H9 (cell line): ENCODE measurements at regions not wholly inside any gene's neighbourhood (a gene's known extent, or its start where the extent isn't known, plus 50 kb on each side); places are given as distances from the start of the nearest gene placed in this dataset.

Source experiments
- DNase-seq: peaks from one replicate; pipeline ENCODE4 v3.0.0-alpha.2; 2017
- H2AFZ ChIP-seq: one replicate; pipeline ENCODE4 v1.6.1; 2013; ENCODE audit warnings: mild to moderate bottlenecking, low read length, control low read depth, moderate library complexity
- H2AK5ac ChIP-seq: 2 replicates; pipeline ENCODE4 v1.6.1; 2013; ENCODE audit warnings: low read length, control low read depth, mixed read lengths; ENCODE audit not compliant: insufficient read length
- H2BK120ac ChIP-seq: one replicate; pipeline ENCODE4 v1.6.1; 2013; ENCODE audit warnings: low read depth, mild to moderate bottlenecking, low read length, control low read depth, inconsistent platforms; ENCODE audit not compliant: poor library complexity, severe bottlenecking
- H2BK12ac ChIP-seq: 2 replicates; pipeline ENCODE4 v1.6.1; 2013; ENCODE audit warnings: low read length, control low read depth, mixed read lengths, low read depth; ENCODE audit not compliant: insufficient read length
- H2BK15ac ChIP-seq: 2 replicates; pipeline ENCODE4 v1.6.1; 2013; ENCODE audit warnings: low read depth, low read length, control low read depth
- H2BK20ac ChIP-seq: one replicate; pipeline ENCODE4 v1.6.1; 2013; ENCODE audit warnings: low read depth, mild to moderate bottlenecking, low read length, control low read depth, inconsistent platforms; ENCODE audit not compliant: poor library complexity, severe bottlenecking
- H2BK5ac ChIP-seq: 2 replicates; pipeline ENCODE4 v1.6.1; 2013; ENCODE audit warnings: low read length, control low read depth, mixed read lengths; ENCODE audit not compliant: insufficient read length
- H3K14ac ChIP-seq: 2 replicates; pipeline ENCODE4 v1.6.1; 2013; ENCODE audit warnings: low read length, control low read depth; ENCODE audit not compliant: insufficient read depth
- H3K18ac ChIP-seq: 2 replicates; pipeline ENCODE4 v1.6.1; 2013; ENCODE audit warnings: low read depth, mild to moderate bottlenecking, mixed read lengths, low read length, control low read depth; ENCODE audit not compliant: insufficient read length
- H3K23ac ChIP-seq: 2 replicates; pipeline ENCODE4 v1.6.1; 2013; ENCODE audit warnings: low read length, control low read depth, mixed read lengths, low read depth; ENCODE audit not compliant: insufficient read length
- H3K23me2 ChIP-seq: 2 replicates; pipeline ENCODE4 v1.6.1; 2013; ENCODE audit warnings: low read depth, mild to moderate bottlenecking, mixed read lengths, low read length, control low read depth; ENCODE audit not compliant: insufficient read length, poor library complexity, severe bottlenecking
- H3K27ac ChIP-seq: 2 replicates; pipeline ENCODE4 v1.5.1; 2013; ENCODE audit warnings: low read length, control low read depth, mixed read lengths, low read depth; ENCODE audit not compliant: insufficient read length
- H3K27me3 ChIP-seq: 2 replicates; pipeline ENCODE4 v1.6.1; 2013; ENCODE audit warnings: low read length, control low read depth, inconsistent platforms; ENCODE audit not compliant: insufficient read depth
- H3K4ac ChIP-seq: 2 replicates; pipeline ENCODE4 v1.6.1; 2013; ENCODE audit warnings: low read depth, mild to moderate bottlenecking, control low read depth, inconsistent platforms, low read length, moderate library complexity
- H3K4me1 ChIP-seq: 2 replicates; pipeline ENCODE4 v1.6.1; 2013; ENCODE audit warnings: low read length, control low read depth, inconsistent platforms; ENCODE audit not compliant: insufficient read depth
- H3K4me2 ChIP-seq: 2 replicates; pipeline ENCODE4 v1.6.1; 2013; ENCODE audit warnings: low read length, control low read depth, mixed read lengths; ENCODE audit not compliant: insufficient read length, insufficient read depth
- H3K56ac ChIP-seq: 2 replicates; pipeline ENCODE4 v1.6.1; 2013; ENCODE audit warnings: low read depth, mild to moderate bottlenecking, mixed read lengths, low read length, control low read depth; ENCODE audit not compliant: insufficient read length
- H3K79me1 ChIP-seq: 2 replicates; pipeline ENCODE4 v1.6.1; 2013; ENCODE audit warnings: low read depth, mild to moderate bottlenecking, moderate library complexity, low read length, control low read depth, inconsistent platforms; ENCODE audit not compliant: insufficient read depth, poor library complexity, severe bottlenecking
- H3K79me2 ChIP-seq: 2 replicates; pipeline ENCODE4 v1.6.1; 2013; ENCODE audit warnings: low read length, control low read depth, inconsistent platforms; ENCODE audit not compliant: insufficient read depth
- H3K9ac ChIP-seq: 2 replicates; pipeline ENCODE4 v1.6.1; 2013; ENCODE audit warnings: low read length, control low read depth, mixed read lengths; ENCODE audit not compliant: insufficient read length; ENCODE audit errors: extremely low read depth
- H3K9me3 ChIP-seq: one replicate; pipeline ENCODE4 v1.6.1; 2013; ENCODE audit warnings: low read depth, low read length, inconsistent platforms; ENCODE audit not compliant: control insufficient read depth
- H3T11ph ChIP-seq: one replicate; pipeline ENCODE4 v1.6.1; 2013; ENCODE audit warnings: mild to moderate bottlenecking, low read length, control low read depth, inconsistent platforms
- H4K20me1 ChIP-seq: one replicate; pipeline ENCODE4 v1.6.1; 2013; ENCODE audit not compliant: control insufficient read depth, insufficient read length, insufficient read depth
- H4K5ac ChIP-seq: 2 replicates; pipeline ENCODE4 v1.6.1; 2013; ENCODE audit warnings: low read depth, mild to moderate bottlenecking, mixed read lengths, low read length, control low read depth; ENCODE audit not compliant: insufficient read length
- H4K8ac ChIP-seq: replicated peaks from 2 replicates; pipeline ENCODE4 v1.6.1; 2013; ENCODE audit warnings: low read length, control low read depth, mixed read lengths, low read depth; ENCODE audit not compliant: insufficient read length
- H4K91ac ChIP-seq: 2 replicates; pipeline ENCODE4 v1.6.1; 2013; ENCODE audit warnings: low read depth, mild to moderate bottlenecking, moderate library complexity, mixed read lengths, low read length, control low read depth; ENCODE audit not compliant: insufficient read length
- H3K27ac Mint-ChIP-seq, 3 experiments: 2 replicates in 2 of 3; 3 replicates in 1 of 3; pipeline ENCODE4 v1.8.0; 2020 to 2021; ENCODE audit warnings: mixed read lengths in 3 of 3, mild to moderate bottlenecking in 1 of 3, moderate library complexity in 1 of 3
- H3K27me3 Mint-ChIP-seq: 2 replicates; pipeline ENCODE4 v1.8.0; 2021; ENCODE audit warnings: low read depth, mild to moderate bottlenecking, moderate library complexity, mixed read lengths
- H3K36me3 Mint-ChIP-seq, 3 experiments: 2 replicates in 2 of 3; 3 replicates in 1 of 3; pipeline ENCODE4 v1.8.0; 2020 to 2021; ENCODE audit warnings: low read depth in 3 of 3, mixed read lengths in 3 of 3; ENCODE audit not compliant: insufficient read depth in 1 of 3
- H3K4me1 Mint-ChIP-seq, 2 experiments: 2 replicates each; pipeline ENCODE4 v1.8.0; 2020; ENCODE audit warnings: mixed read lengths in 2 of 2
- H3K4me3 Mint-ChIP-seq, 2 experiments: 2 replicates in 1 of 2; 3 replicates in 1 of 2; pipeline ENCODE4 v1.8.0; 2020 to 2021; ENCODE audit warnings: mild to moderate bottlenecking in 2 of 2, mixed read lengths in 2 of 2, moderate library complexity in 1 of 2
- H3K9me3 Mint-ChIP-seq, 2 experiments: 2 replicates in 1 of 2; 3 replicates in 1 of 2; pipeline ENCODE4 v1.8.0; 2020; ENCODE audit warnings: mild to moderate bottlenecking in 2 of 2, mixed read lengths in 2 of 2, moderate library complexity in 1 of 2
- WGBS: extraction: QIAGEN DNeasy Blood & Tissue Kit; methylation state at CpG from one replicate; pipeline ENCODE4 v1.1.7; 2013; ENCODE audit warnings: missing lambda C conversion rate, low lambda C conversion rate, mixed read lengths; ENCODE audit not compliant: insufficient read length; ENCODE audit errors: extremely low coverage; 5-methylcytosine and 5-hydroxymethylcytosine counted together
- TF ChIP-seq, protein P1 (sequence below): fragments of 200-600 bp; sonication (generic); conservative IDR thresholded peaks from 3 replicates; pipeline ENCODE4 v1.8.0; 2021; ENCODE audit warnings: antibody characterized with exemption, mild to moderate bottlenecking

GRCh38 chr16:9527976-9528375 is 436.5 kb downstream of the HAPSTR1 start:
- no peak overlapping the region for H3K4me2 ChIP-seq
- H3K9ac ChIP-seq: no peak overlapping the region

More at GRCh38 chr16:9527976-9528375, 436.5 kb downstream of the HAPSTR1 start:
- H3K79me1 ChIP-seq: no peaks in the 10 kb centered on the region
- no peak overlapping the region for H4K5ac ChIP-seq
- no peak overlapping the region for H3T11ph ChIP-seq
- no peak overlapping the region for H2BK120ac ChIP-seq
- peaks cover 16% of the 10 kb centered on the region for H3K4me1 ChIP-seq
- H3K79me2 ChIP-seq: no peaks in the 10 kb centered on the region
- no peak overlapping the region for H2BK20ac ChIP-seq
- H2AFZ ChIP-seq: no peak overlapping the region
- no peak overlapping the region for H3K56ac ChIP-seq
- no peak overlapping the region for H3K27ac ChIP-seq
- no peak overlapping the region for H3K4ac ChIP-seq
- H4K20me1 ChIP-seq: no peaks in the 10 kb centered on the region
- H3K27ac Mint-ChIP-seq: peak overlapping the region in 1 of 3 experiments; percentile 76; a peak in 1 of 7 replicates
- DNase-seq: no peak
- H2BK15ac ChIP-seq: no peak overlapping the region
- H3K9me3 ChIP-seq: no peaks in the 10 kb centered on the region
- no peak overlapping the region for H3K4me3 Mint-ChIP-seq
- peaks cover 3 to 8% of the 10 kb centered on the region in 2 experiments; a peak in 4 of 5 replicates for H3K9me3 Mint-ChIP-seq
- H2BK12ac ChIP-seq: no peak overlapping the region
- H3K27me3 Mint-ChIP-seq: peaks cover 4% of the 10 kb centered on the region
- H3K4me1 Mint-ChIP-seq: peaks cover 34 to 37% of the 10 kb centered on the region in 2 experiments
- H3K23ac ChIP-seq: no peak overlapping the region
- no peaks in the 10 kb centered on the region; the same call in 1 of the 2 replicates for H3K27me3 ChIP-seq
- no CpG with 5 or more reads among the region's 2 CpGs for WGBS
- H3K14ac ChIP-seq: no peak overlapping the region
- no peak overlapping the region for H2AK5ac ChIP-seq
- TF ChIP-seq, protein P1, sequence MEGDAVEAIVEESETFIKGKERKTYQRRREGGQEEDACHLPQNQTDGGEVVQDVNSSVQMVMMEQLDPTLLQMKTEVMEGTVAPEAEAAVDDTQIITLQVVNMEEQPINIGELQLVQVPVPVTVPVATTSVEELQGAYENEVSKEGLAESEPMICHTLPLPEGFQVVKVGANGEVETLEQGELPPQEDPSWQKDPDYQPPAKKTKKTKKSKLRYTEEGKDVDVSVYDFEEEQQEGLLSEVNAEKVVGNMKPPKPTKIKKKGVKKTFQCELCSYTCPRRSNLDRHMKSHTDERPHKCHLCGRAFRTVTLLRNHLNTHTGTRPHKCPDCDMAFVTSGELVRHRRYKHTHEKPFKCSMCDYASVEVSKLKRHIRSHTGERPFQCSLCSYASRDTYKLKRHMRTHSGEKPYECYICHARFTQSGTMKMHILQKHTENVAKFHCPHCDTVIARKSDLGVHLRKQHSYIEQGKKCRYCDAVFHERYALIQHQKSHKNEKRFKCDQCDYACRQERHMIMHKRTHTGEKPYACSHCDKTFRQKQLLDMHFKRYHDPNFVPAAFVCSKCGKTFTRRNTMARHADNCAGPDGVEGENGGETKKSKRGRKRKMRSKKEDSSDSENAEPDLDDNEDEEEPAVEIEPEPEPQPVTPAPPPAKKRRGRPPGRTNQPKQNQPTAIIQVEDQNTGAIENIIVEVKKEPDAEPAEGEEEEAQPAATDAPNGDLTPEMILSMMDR: no peak
- H2BK5ac ChIP-seq: no peak overlapping the region
- no peak overlapping the region for H4K8ac ChIP-seq
- peaks cover 0 to 5% (median 4%) of the 10 kb centered on the region in 3 experiments; a peak in 4 of 7 replicates for H3K36me3 Mint-ChIP-seq
- H4K91ac ChIP-seq: no peak overlapping the region
- no peaks in the 10 kb centered on the region for H3K23me2 ChIP-seq
- H3K18ac ChIP-seq: no peak overlapping the region
